ENCODE measurements at regions not wholly inside any gene's neighbourhood (a gene's known extent, or its start where the extent isn't known, plus 50 kb on each side); places are given as distances from the start of the nearest gene placed in this dataset.

GRCh38 chr2:6139916-6140315 lies 447.7 kb downstream of the SOX11 start:
- TF ChIP-seq POU6F1 (CRISPR knock-in tag; IDR thresholded peaks at IDR 0.05; ENCODE audit: borderline replicate concordance, low read depth): no peak
- no peak for TF ChIP-seq ISL1 (CRISPR knock-in tag; IDR thresholded peaks at IDR 0.05)
- no peak for TF ChIP-seq CSDC2 (CRISPR knock-in tag; IDR thresholded peaks at IDR 0.05)
- TF ChIP-seq TOX (CRISPR knock-in tag; IDR thresholded peaks at IDR 0.05; ENCODE audit: borderline replicate concordance): no peak
- no peak for TF ChIP-seq PATZ1 (CRISPR knock-in tag; IDR thresholded peaks at IDR 0.05; ENCODE audit: borderline replicate concordance)
- no peak for TF ChIP-seq BACH2 (CRISPR knock-in tag; IDR thresholded peaks at IDR 0.05; ENCODE audit: borderline replicate concordance)
- no peak for TF ChIP-seq ZFP30 (CRISPR knock-in tag; IDR thresholded peaks at IDR 0.05)
- TF ChIP-seq GLIS3 (CRISPR knock-in tag; IDR thresholded peaks at IDR 0.05): no peak
- no peak for TF ChIP-seq ZC3H10 (CRISPR knock-in tag; IDR thresholded peaks at IDR 0.05)

All from SK-N-SH treated with all-trans-retinoic acid at 6 μM for 48 hours (cell line).